Astrocyte of the spinal cord (primary cell): ENCODE measurements at regions not wholly inside any gene's neighbourhood (a gene's known extent, or its start where the extent isn't known, plus 50 kb on each side); places are given as distances from the start of the nearest gene placed in this dataset.

Source experiments
- DNase-seq: peaks from one replicate; pipeline ENCODE4 v3.0.0; 2011; ENCODE audit warnings: low read depth, low spot score
- H3K4me3 ChIP-seq: 2 replicates; pipeline ENCODE4 v1.5.1; 2011; ENCODE audit warnings: low read depth, mild to moderate bottlenecking, low read length, moderate library complexity
- CTCF ChIP-seq: IDR thresholded peaks from 2 replicates; pipeline ENCODE4 v1.5.1; 2012; ENCODE audit warnings: low read depth, mild to moderate bottlenecking, low read length, inconsistent platforms
- in situ Hi-C: cut with HindIII; loops from 2 replicates; pipeline ENCODE4 v1.10.0; 2017; ENCODE audit warnings: low sequenced_read_pairs

- no peak for TF ChIP-seq CTCF
- H3K4me3 ChIP-seq = no peak overlapping the region
- in situ Hi-C loops = no loop called here
- DNase-seq = no peak
Measured at GRCh38 chrX:148363471-148364235, 136.8 kb upstream of the AFF2 start.

GRCh38 chrX:148365233-148365632 is 135.2 kb upstream of the AFF2 start:
- no peak for DNase-seq
- no peak overlapping the region for H3K4me3 ChIP-seq
- TF ChIP-seq CTCF = no peak
- in situ Hi-C loops = no loop called here

GRCh38 chrX:148371291-148371690 is 129.1 kb upstream of the AFF2 start:
- in situ Hi-C loops = no loop called here
- no peak for TF ChIP-seq CTCF
- no peak for DNase-seq
- no peak overlapping the region for H3K4me3 ChIP-seq

GRCh38 chrX:148372925-148373324 is 127.5 kb upstream of the AFF2 start:
- no peak overlapping the region for H3K4me3 ChIP-seq
- DNase-seq = no peak
- TF ChIP-seq CTCF = no peak
- in situ Hi-C loops = no loop called here

GRCh38 chrX:148376342-148376741 is 124.1 kb upstream of the AFF2 start:
- no peak for DNase-seq
- TF ChIP-seq CTCF = no peak
- in situ Hi-C loops = no loop called here

GRCh38 chrX:148380107-148380506 is 120.3 kb upstream of the AFF2 start:
- DNase-seq = no peak
- in situ Hi-C loops = no loop called here
- TF ChIP-seq CTCF = no peak
- H3K4me3 ChIP-seq = no peak overlapping the region

More at GRCh38 chrX:148376342-148376741, 124.1 kb upstream of the AFF2 start:
- H3K4me3 ChIP-seq = no peak overlapping the region
